Parathyroid adenoma (tissue), 2 donors: ENCODE measurements at regions not wholly inside any gene's neighbourhood (a gene's known extent, or its start where the extent isn't known, plus 50 kb on each side); places are given as distances from the start of the nearest gene placed in this dataset.

Experiments
- H2AFZ ChIP-seq: fragments of 300-600 bp; sonication (generic); one replicate; pipeline ENCODE4 v1.7.0; 2017; ENCODE audit warnings: antibody characterized with exemption, mild to moderate bottlenecking
- H3K27ac ChIP-seq: fragments of 300-600 bp; sonication (generic); one replicate; pipeline ENCODE4 v1.7.0; 2017
- H3K27me3 ChIP-seq: fragments of 300-600 bp; sonication (generic); one replicate; pipeline ENCODE4 v1.7.0; 2017; ENCODE audit warnings: low read length; ENCODE audit not compliant: control insufficient read depth, insufficient read depth
- H3K36me3 ChIP-seq: fragments of 300-600 bp; sonication (generic); one replicate; pipeline ENCODE4 v1.7.0; 2017; ENCODE audit warnings: low read length; ENCODE audit not compliant: control insufficient read depth, insufficient read depth
- H3K4me1 ChIP-seq: fragments of 300-600 bp; sonication (generic); one replicate; pipeline ENCODE4 v1.7.0; 2017; ENCODE audit warnings: control low read depth
- H3K4me2 ChIP-seq: fragments of 300-600 bp; sonication (generic); one replicate; pipeline ENCODE4 v1.7.0; 2017; ENCODE audit warnings: low read length
- H3K4me3 ChIP-seq: fragments of 300-600 bp; sonication (generic); one replicate; pipeline ENCODE4 v1.7.0; 2017; ENCODE audit warnings: low read depth, low read length
- H3K79me2 ChIP-seq: fragments of 300-600 bp; sonication (generic); one replicate; pipeline ENCODE4 v1.7.0; 2017; ENCODE audit warnings: control low read depth
- H3K9ac ChIP-seq: fragments of 300-600 bp; sonication (generic); one replicate; pipeline ENCODE4 v1.7.0; 2017; ENCODE audit warnings: mild to moderate bottlenecking
- H3K9me3 ChIP-seq: fragments of 300-600 bp; sonication (generic); one replicate; pipeline ENCODE4 v1.7.0; 2017; ENCODE audit warnings: low read length; ENCODE audit not compliant: control insufficient read depth
- TF ChIP-seq, protein P1 (sequence below): fragments of 300-600 bp; sonication (generic); IDR thresholded peaks from one replicate; pipeline ENCODE4 v1.7.0; 2017; ENCODE audit warnings: antibody characterized with exemption, mild to moderate bottlenecking
- donor health status: primary hyperparathyroidism.

DNA sequence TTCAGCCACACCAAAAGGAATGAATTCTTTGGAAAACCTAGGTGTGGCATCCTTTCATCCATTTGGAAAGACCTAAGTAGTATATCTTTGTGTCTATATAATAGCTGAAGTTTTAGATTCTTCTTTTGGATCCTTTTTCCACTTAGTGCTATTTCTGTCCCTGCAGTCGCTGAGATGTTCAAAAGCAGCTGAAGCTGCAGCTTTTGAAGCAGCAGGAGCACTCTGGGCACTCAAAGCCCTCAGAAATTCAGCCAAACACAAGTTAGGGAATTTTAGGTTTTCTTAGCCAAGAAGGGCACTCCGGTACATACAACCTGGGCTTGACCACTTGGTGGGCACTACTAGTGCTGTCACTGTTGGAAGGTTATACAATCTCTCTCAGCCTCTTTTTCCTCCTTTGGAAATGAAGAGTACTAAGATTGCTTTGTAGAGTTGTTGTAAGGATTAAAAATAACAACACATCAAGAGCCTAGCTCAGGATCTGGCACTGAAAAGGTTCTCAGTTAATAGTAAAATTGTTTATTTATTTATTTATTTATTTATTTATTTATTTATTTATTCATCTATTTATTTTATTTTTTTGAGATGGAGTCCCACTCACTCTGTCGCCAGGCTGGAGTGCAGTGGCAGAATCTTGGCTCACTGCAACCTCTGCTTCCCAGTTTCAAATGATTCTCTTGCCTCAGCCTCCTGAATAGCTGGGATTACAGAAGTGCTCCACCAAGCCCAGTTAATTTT is 71.9 kb upstream of the SLC22A16 start:
- no peaks in the 10 kb centered on the region for H3K4me1 ChIP-seq
- H3K27ac ChIP-seq, result no peak overlapping the region

DNA sequence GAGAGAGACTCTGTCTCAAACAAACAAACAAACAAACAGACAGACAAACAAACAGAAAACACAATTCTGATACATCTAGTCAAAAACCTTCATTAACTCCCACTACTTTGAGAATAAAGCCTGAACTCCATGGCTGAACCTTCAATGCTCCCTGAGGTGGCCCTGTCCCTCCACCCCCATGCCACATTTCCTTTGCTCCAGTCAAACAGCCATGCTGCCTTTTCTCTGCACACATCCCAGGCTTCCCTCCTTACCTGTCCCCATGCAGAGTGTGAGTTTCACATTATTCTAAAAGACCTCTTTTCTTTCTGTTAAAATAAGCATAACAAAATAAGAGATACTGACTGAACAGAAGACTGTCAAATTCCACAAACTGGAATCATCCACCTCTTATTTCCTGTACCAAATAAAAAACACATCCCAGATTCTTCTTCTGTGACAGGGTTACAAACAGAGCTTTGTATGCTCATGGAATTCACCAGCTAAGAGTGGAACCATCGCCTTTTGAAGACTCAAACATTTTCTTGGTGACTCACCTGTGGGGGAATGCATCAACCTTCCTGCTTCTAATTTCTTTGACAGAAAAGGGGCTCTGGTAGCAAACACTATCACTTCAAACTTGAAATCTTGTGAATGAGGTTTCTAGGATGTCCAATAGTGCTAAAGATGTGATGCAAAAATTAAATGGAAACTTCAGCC is 71.0 kb upstream of the SLC22A16 start:
- no peak overlapping the region for H3K27ac ChIP-seq
- H3K4me2 ChIP-seq, result no peak overlapping the region
- no peaks in the 10 kb centered on the region for H3K79me2 ChIP-seq
- H3K9ac ChIP-seq, result no peak overlapping the region
- peaks cover 3% of the 10 kb centered on the region for H3K27me3 ChIP-seq
- H3K4me3 ChIP-seq, result no peak overlapping the region
- no peaks in the 10 kb centered on the region for H3K4me1 ChIP-seq
- no peaks in the 10 kb centered on the region for H3K36me3 ChIP-seq
- H3K9me3 ChIP-seq, result no peaks in the 10 kb centered on the region
- no peak overlapping the region for H2AFZ ChIP-seq
- TF ChIP-seq, protein P1, sequence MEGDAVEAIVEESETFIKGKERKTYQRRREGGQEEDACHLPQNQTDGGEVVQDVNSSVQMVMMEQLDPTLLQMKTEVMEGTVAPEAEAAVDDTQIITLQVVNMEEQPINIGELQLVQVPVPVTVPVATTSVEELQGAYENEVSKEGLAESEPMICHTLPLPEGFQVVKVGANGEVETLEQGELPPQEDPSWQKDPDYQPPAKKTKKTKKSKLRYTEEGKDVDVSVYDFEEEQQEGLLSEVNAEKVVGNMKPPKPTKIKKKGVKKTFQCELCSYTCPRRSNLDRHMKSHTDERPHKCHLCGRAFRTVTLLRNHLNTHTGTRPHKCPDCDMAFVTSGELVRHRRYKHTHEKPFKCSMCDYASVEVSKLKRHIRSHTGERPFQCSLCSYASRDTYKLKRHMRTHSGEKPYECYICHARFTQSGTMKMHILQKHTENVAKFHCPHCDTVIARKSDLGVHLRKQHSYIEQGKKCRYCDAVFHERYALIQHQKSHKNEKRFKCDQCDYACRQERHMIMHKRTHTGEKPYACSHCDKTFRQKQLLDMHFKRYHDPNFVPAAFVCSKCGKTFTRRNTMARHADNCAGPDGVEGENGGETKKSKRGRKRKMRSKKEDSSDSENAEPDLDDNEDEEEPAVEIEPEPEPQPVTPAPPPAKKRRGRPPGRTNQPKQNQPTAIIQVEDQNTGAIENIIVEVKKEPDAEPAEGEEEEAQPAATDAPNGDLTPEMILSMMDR, result no peak

More for the DNA sequence above, 71.9 kb upstream of the SLC22A16 start:
- Histone ChIP-seq H2AFZ (no peak overlapping the region), H3K27me3 (peaks cover 3% of the 10 kb centered on the region), H3K4me3 (no peak overlapping the region), H3K4me2 (no peak overlapping the region), H3K36me3 (no peaks in the 10 kb centered on the region), H3K9me3 (no peaks in the 10 kb centered on the region), H3K79me2 (no peaks in the 10 kb centered on the region), H3K9ac (no peak overlapping the region)
- TF ChIP-seq, protein P1, result no peak

DNA sequence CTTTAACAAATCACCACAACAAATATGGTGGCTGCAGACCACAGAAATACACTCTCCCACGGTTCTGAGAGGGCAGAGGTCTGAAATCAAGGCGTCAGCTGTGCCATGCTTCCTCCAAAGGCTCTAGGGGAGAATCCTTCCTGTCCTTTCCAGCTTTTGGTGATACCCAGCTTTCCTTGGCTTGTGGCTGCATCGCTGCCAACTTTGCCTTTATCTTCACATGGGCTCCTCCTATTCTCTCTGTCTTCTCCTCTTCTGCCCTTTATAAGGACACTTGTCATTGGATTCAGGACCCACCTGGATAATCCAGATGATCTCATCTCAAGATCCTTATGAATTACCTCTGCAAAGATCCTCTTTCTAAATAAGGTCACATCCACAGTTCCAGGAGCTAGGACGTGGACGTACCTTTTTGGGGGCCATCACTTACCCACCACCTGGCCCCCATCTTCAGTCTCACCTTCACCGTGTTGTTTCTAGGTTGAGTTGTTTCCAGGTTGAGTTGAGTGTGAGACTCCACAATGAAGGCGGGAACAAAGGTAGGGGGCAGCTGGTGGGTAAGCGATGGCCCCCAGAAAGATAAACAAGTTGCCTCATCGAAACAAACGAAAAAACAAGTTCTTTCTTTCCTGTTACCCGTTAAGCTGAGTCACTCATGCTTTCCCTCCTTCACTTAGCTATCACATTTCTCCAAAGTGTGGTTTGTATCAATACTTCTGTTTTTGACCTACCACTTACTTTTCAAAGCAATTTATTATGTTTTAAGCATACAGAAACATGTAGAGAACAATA is 68.9 kb upstream of the SLC22A16 start:
- Histone ChIP-seq H3K27ac (no peak overlapping the region), H3K4me2 (no peak overlapping the region), H3K9ac (no peak overlapping the region), H2AFZ (no peak overlapping the region), H3K36me3 (no peaks in the 10 kb centered on the region), H3K27me3 (peaks cover 3% of the 10 kb centered on the region), H3K79me2 (no peaks in the 10 kb centered on the region), H3K4me1 (no peaks in the 10 kb centered on the region), H3K9me3 (no peaks in the 10 kb centered on the region), H3K4me3 (no peak overlapping the region)
- TF ChIP-seq, protein P1, result no peak

DNA sequence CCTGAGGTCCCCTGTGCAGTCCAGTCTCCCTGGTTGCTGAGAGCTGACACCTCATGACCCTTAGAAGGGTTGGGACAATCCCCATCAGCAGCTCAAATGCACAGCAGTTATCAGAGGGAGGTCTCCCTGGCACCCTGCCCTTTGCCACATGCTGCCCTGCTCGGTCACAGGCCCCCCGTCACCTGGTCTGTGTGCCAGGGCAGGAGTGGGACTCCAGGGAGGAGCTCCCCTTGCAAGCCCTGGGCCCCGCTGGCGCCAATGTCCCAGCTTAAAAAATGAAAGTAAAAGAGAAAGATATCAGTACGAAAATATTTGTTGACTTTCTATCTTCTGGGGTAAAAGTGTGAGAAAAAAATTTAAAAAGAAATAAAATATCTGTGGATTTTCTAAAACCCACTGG is 68.1 kb upstream of the SLC22A16 start:
- H2AFZ ChIP-seq, result no peak overlapping the region
- H3K9ac ChIP-seq, result no peak overlapping the region
- no peak overlapping the region for H3K4me3 ChIP-seq
- no peaks in the 10 kb centered on the region for H3K9me3 ChIP-seq
- H3K27me3 ChIP-seq, result peaks cover 3% of the 10 kb centered on the region
- H3K36me3 ChIP-seq, result no peaks in the 10 kb centered on the region
- H3K79me2 ChIP-seq, result no peaks in the 10 kb centered on the region
- H3K27ac ChIP-seq, result no peak overlapping the region
- no peaks in the 10 kb centered on the region for H3K4me1 ChIP-seq
- TF ChIP-seq, protein P1, result no peak
- H3K4me2 ChIP-seq, result no peak overlapping the region
